NCI-H2081 treated with DMSO at 0.1 percent for 48 hours (cell line): ENCODE measurements at regions not wholly inside any gene's neighbourhood (a gene's known extent, or its start where the extent isn't known, plus 50 kb on each side); places are given as distances from the start of the nearest gene placed in this dataset.
"Not testable (repeated sequence)": the region's sequence is repeated elsewhere in the genome, so short reads cannot be mapped to it uniquely, and the experiment has no call there.

Source experiments
- DNase-seq: peaks from one replicate; lab custom pipeline; 2025; lab: John Stamatoyannopoulos, UW

DNA sequence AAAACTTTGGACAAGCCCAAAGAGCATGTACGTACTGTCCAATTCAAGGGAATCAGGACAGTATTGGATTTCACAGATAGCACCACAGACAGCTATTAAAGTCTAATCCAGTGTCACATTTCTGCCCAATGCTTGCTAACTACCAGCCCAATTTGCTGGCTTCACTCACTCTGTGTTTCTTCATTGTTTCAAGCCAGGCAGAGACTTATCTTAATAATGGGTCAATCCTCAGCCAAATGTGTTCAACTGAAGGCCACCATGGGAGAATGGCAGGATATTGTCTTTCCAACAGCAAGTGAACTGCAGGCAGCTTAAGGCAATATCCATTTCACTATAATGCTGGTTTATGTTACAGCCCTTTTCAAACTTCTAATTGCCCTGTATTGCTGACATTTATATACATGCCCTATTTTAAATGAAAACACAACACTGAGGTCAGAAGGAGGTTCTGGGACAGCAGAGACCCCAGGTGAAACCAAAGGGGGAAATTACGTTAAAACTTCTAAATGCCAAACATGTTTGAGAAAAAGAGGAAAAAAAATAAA is 142.1 kb upstream of the RSPO3 start:
- no peak for DNase-seq

DNA sequence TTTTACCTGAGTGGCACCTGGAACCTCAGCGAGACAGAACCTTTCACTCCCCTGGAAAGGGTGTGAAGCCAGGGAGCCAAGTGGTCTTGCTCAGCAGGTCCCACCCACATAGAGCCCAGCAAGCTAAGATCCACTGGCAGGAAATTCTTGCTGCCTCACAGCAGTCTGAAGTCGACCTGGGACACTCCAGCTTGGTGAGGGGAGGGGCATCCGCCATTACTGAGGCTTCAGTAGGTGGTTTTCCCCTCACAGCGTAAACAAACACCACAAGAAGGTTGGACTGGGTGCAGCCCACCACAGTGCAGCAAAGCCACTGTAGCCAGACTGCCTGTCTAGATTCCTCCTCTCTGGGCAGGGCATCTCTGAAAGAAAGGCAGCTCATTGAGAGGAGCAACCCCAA is 134.7 kb upstream of the RSPO3 start:
- no peak for DNase-seq

DNA sequence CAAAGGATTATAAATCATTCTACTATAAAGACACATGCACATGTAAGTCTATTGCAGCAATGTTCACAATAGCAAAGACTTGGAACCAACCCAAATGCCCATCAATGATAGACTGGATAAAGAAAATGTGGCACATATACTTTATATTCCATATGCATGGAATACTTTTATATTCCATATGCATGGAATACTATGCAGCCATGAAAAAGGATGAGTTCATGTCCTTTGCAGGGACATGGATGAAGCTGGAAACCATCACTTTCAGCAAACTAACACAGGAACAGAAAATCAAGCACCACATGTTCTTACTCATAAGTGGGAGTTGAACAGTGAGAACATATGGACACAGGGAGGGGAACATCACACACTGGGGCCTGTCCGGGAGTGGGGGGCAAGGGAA is 130.3 kb upstream of the RSPO3 start:
- not testable (repeated sequence) for DNase-seq

GRCh38 chr6:127000631-127001030 is 117.8 kb upstream of the RSPO3 start:
- DNase-seq = no peak

DNA sequence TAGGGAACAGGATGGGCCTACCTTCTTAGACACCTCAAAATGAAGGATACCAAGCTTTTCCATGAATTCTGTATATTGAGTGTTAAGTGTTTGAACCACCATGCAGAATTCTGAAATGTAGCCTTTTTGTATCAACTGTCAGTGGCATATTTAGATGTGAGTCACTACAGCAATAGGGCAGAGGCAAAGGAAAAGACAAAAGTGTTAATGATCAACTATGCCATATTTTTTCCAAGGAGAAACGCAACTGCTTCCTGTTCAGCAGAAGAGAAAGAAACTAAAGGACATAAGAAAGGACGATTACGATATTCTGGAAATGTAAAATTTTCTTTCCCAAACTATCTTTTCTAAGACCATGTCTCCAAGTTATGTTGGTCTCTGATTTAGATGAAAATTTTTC is 104.6 kb upstream of the RSPO3 start:
- DNase-seq = no peak

GRCh38 chr6:127015858-127016257 is 102.6 kb upstream of the RSPO3 start:
- DNase-seq = no peak

DNA sequence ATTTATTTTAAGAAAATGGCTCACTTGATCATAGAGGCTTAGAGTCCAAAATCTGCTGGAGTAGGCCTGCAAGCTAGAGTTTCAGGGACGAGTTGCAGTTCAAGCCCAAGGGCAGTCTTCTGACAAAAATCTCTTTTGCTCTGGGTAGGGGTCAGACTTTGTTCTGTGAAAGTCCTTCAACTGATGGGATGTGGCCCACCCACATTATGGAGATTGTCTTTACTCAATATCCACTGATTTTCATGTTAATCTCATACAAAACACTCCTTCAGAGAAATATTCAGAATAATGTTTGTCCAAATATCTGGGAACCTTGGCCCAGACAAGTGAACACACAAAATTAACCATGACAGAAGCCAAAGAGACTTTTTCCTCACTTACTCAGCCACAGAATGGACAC is 98.6 kb upstream of the RSPO3 start:
- DNase-seq = no peak

- DNase-seq = peak; percentile 22
Observed at GRCh38 chr6:127022302-127022701, 96.2 kb upstream of the RSPO3 start.

GRCh38 chr6:127023001-127023778 is 95.3 kb upstream of the RSPO3 start:
- DNase-seq = no peak

GRCh38 chr6:127026247-127026646 is 92.2 kb upstream of the RSPO3 start:
- no peak for DNase-seq

- DNase-seq = no peak
Observed at GRCh38 chr6:127030111-127030510, 88.4 kb upstream of the RSPO3 start.

DNA sequence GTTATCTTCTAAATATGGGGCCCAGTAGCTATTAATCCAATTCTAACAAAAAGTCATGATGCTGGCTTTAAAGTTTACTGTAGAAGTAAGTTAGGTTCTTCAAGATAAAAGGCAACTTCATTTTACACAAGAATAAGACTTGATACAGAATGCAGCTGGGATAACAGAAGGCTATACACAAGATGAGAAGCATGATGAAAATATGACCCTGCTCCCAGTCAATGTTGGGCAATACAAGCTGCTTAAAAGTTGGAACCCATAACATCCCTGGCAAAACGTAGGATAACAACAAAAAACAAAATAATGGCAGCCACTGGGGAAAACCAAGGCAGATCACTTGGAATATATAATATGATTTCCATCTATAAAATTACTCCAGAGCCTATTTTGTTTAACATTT is 87.6 kb upstream of the RSPO3 start:
- DNase-seq = no peak

DNA sequence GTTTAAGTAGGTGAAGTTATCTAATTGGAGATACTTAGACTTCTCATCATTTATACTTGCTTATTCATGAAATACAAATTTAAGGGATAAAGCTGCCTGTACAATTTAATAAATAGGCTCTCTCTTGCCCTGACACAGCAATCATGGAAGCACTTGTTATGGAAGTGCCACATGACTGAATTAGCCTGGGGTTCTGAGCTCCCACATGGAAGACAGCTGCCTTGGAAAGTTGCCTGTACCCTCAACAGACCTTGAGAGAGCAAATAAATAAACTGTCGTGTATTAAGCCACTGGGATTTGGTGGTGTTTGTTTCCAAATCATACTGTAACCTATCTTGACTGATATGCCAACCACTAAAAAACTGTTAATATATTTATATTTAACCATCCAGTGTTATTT is 87.0 kb upstream of the RSPO3 start:
- no peak for DNase-seq

- DNase-seq = no peak
Observed at GRCh38 chr6:127032971-127033370, 85.5 kb upstream of the RSPO3 start.

GRCh38 chr6:127051571-127052260 is 66.8 kb upstream of the RSPO3 start:
- no peak for DNase-seq

- no peak for DNase-seq
Observed at GRCh38 chr6:127053032-127053874, 65.2 kb upstream of the RSPO3 start.

DNA sequence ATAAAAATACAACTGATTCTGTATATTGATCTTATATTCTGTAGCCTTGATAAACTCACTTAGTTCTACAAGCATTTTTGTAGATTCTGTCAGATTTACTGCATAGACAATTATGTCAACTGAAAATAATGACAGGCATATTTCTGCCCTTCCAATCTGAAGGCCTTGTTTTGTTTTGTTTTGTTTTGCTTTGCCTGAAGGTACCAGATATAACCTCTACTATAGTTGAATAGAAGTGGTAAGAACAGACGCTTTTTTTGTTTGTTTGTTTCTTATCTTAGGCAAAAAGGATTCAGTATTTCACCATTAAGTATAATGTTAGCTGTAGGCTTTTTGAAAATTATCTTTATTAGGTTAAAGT is 64.6 kb upstream of the RSPO3 start:
- no peak for DNase-seq

DNA sequence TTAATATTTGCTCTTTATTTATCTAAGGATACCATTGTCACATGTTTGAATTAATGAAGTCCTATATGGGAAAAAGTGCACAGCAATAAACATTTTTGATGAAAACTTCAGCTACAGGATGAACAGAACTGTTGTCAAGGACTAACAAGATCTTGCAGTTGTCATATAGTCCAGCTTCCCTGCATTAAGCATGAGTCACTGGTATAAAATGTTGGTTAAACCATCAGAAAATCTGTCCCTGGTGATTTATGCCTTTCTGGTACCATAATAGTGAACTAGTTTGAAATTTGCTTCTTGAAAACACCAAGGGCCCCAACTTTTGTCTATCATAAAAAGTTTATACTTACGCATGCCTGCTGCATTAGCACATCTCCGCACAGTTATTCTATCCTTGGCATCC is 60.4 kb upstream of the RSPO3 start:
- no peak for DNase-seq

DNA sequence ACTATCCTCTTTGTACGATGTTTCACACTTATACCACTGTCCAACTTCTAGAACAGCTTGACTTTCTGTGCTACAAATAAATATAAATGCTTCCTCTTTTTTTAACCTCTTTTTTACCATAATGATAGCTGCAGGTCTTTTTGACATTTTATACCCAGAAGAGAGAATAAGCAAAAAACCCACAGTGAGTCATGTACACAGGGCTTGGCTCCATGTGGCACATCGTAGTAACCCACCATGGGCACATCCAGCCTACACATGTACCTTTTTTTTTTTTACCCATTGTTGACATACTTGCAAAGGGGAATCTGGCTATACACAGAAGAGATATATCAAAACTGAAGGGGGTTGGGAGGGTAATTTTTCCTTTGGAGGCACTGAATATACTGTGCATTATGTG is 59.5 kb upstream of the RSPO3 start:
- no peak for DNase-seq
